NCI-H69 (cell line): ENCODE measurements at regions not wholly inside any gene's neighbourhood (a gene's known extent, or its start where the extent isn't known, plus 50 kb on each side); places are given as distances from the start of the nearest gene placed in this dataset.

Source experiments
- DNase-seq: peaks from one replicate; lab custom pipeline; 2025; lab: John Stamatoyannopoulos, UW

DNA sequence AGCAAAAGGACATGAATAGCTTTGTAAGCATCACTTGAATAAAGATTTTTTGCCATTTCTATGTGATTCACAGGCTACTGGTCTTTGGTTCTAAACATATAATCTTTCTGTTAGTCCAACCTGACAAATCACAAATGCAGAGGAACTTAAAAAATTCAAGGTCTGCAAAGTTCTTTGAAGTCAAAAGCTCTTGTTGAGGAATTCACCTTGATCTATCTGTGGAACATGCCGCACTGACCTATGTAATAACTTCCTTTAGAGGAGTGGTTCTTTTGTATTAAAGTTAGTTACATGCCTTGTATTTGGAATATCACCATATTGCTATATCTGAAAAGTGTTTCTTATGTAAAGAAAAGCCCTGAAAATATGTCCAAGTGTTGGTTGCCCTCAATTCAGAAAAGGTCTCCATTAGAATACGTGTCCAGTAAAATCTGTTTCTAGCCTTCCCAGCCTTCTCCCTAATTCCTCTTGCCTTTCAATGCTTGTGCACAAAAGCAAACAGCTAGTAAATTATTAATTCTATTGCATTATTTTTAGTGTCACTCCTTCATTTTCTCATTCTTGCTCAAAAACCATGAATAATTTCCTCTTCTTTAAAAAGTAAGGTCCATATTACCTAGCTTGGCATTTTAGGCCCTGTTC lies 1192.8 kb downstream of the FLRT2 start:
- no peak for DNase-seq

DNA sequence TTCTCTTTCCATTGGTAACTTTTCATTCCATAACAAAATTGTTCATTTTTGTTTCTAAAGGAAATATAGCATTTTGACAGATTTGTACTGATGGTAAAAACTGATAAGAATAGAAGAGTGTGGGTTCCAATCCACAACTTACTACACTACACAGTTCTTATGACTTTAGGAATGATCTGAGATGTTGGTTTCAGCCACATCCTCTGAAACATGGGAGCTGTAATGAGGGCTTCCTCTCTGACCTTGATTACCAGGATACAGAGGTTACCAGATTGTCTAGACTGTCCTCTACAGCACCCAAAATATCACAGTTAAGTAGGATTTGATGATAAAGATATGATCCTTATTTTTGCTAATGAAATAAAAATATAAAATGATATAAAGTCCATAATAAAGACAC lies 1184.6 kb downstream of the FLRT2 start:
- no peak for DNase-seq

DNA sequence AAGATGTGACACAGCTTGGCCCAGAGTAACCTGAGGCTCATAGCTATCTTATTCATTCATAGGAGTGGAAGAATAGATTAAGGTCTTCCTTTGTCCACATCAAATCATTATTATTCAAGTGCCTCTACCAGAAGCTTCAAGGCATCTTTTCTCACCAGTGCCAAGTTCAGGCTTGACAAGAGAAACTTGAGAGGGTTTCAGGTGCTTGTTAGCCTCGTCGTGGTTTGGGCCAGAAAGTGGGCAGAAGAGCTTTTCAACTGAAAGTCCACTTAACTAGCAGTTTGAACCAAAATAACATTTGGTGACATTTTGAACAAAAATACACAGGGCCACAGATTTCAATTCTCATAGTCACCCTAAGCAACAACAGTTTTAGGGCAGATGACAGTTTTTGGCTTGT lies 1184.2 kb downstream of the FLRT2 start:
- no peak for DNase-seq

DNA sequence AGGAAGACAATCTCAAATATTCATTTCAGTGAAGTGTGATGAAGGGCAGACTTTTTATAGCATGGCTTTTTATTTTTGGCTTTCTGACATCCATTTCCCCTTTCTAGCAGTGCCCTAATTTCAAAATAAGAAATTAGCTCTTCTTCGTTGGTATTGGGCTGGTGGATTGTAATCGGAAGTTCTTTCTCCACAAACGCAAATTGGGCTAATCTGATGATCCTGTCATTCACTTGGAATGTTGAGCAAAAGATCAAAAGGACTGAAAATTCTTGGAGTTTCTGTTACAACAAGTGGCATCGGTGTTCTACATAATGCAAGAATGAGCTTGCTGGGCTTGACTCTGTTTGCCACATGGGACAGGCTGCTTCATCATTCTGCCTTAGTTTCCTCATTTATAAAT lies 1182.8 kb downstream of the FLRT2 start:
- DNase-seq = no peak

DNA sequence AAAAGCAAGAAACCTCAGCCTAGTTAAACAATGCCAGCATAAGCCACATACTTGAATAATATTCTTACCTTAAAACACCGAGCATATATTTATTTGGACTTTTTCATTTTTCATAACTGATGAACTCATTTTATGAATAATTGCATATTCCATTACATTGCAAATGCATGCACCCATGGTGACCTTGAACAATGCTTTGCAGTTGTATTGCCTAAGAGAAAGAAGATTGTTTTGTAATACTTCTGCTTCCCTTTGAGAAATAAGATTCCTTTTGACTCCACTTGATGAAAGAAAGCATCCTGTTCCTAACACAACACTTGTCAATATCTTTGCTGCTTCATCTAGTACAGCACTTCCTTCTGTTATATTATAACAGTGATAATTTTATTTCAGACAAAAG lies 1182.2 kb downstream of the FLRT2 start:
- DNase-seq = peak; percentile 72

DNA sequence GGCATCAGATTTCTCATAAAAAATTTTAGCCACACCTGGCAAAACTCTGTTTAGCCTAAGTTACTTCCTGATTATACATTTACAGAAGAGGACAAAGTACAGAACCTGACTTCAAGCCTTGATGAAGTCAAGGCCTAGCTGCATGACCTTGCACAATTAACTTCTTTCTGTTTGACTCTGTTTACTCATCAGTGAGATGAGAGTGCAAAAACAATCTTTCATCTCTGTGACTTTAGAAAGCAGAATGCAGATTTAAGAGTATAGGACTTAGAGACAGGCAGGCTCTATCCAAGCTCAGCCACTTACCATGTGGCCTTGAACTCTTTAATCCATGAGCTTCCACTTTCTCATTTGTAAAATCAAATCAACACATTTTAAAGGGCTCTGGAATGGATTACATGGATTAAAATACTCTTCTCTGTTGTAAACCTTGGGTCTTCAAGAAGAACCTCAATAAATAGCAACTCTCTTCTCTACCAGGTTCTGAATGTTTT lies 1178.9 kb downstream of the FLRT2 start:
- peak; percentile 41 for DNase-seq

DNA sequence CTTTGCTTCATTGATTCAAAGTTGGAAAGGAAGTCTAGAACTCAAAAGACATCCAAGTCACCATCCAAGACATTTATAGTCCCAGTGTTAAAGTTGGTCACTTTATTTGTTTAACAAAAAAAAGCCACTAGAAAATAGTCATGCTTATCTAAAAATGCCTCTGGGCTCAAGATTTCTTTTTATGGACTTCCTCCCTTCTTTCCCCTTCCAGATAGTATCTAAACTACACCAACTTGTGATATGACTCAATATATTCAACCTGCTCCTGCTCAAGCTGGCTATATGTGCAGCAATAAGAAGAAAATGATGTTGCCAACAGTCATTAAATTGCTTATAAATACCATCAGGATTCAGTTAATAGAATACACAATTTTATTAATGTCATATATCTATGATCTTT lies 1177.1 kb downstream of the FLRT2 start:
- DNase-seq = no peak

DNA sequence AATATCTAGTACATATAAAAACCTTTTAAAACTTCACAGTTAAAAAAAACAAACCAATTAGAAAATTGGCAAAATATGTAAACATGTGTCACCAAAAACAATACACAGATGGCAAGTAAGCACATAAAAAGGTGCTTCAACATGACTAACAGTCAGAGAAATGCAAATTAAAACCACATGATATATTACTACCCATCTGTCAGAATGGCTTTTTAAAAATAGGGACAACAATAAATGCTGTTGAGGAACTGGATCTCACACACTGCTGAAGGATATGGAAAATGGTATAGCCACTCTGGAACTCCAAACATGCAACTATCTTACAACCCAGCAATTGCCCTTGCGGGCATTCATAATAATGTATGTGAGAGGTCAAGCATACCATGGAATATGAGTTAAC lies 1153.6 kb downstream of the FLRT2 start:
- peak; percentile 47 for DNase-seq

DNA sequence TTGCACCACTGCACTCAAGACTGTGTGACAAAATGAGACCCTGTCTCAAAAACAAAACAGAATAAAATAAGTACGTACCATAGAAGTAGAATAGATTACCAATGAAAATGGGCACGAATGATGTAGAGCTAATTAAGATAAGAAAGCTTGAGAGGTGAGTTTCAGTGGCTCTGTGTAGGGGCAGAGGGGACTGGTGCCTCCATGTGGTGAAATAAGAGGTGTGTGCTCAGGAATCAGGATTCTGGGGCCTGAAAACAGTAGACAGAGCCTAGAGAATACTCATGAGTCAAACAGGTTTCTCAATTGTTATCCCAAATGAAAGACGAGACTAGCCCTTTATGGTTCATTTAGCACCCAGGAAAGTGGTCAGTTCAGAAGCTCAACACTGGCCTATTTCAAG lies 1145.1 kb downstream of the FLRT2 start:
- DNase-seq = peak; percentile 19

DNA sequence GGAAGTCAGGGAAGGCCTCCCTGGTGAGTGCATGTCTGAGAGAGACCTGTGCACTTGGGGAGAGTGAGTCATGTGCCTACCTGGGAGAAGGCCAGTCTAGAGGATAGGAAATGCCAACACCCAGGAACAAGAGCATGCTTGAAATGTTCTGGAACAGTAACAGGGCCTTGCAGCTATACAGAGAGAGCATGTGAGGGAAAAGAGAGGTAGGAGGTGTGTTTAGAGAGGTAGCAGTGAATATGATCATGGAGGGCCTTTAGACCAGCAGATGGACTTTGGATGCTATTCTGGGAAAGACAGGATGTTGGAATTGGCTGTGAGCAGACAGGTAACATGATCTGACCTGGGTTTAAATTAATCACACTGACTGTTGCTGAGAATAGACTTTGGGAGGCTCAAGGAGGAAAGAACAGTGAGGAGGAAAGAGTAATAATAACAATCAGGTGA lies 1143.6 kb downstream of the FLRT2 start:
- peak; percentile 80 for DNase-seq

DNA sequence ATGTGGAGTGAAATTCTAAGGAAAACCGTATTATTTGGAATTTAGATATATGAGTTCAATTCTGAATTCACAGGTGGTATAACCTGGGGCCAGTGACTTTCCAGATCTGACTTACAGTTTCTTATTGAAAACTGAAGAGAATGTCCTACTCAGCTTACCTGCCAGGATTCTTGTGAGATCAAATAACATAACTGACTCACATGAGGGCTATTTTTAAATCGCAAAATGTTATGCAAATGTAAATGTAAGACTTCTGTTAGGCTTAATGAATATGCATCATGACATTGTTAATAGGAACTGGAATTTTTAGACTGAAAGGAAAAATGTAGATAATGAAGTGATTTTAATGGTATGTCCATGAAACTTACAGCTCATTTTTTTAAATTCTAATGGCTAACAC lies 1142.1 kb downstream of the FLRT2 start:
- peak; percentile 29 for DNase-seq

DNA sequence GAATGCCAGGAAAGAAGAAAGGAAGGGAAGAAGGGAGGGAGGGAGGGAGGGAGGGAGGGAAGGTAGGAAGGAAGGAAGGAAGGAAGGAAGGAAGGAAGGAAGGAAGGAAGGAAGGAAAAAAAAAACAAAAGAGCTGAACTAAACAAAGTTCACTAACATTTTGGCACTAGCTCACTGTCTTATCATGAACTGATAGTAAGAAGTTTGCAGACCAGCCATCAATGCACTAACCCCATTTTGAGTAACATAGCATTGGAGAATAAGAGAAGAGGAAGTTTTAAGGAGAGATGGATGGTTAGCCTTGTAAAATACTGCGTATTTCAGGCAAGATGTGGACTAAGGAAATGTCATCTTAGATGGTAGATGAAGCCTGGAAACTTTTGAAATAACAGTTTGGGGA lies 1136.0 kb downstream of the FLRT2 start:
- DNase-seq = no peak

DNA sequence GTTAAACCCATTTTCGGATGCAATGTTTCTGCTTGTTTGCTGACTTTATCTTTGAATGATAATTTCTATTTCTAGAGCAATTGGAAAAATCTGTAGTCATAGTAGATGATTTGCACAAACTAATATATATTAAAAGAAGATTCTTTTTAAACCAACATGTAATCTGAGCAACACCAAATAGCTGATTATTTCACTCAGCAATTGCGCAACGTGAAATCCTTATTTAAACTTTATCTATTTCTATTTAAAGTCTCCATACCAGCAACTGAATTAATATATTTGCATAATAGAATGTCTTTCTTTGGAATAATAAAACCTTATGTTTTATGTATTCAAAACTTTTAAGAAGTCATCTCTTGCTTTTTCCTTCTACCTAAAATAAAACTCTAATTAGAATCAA lies 1132.4 kb downstream of the FLRT2 start:
- DNase-seq = no peak

DNA sequence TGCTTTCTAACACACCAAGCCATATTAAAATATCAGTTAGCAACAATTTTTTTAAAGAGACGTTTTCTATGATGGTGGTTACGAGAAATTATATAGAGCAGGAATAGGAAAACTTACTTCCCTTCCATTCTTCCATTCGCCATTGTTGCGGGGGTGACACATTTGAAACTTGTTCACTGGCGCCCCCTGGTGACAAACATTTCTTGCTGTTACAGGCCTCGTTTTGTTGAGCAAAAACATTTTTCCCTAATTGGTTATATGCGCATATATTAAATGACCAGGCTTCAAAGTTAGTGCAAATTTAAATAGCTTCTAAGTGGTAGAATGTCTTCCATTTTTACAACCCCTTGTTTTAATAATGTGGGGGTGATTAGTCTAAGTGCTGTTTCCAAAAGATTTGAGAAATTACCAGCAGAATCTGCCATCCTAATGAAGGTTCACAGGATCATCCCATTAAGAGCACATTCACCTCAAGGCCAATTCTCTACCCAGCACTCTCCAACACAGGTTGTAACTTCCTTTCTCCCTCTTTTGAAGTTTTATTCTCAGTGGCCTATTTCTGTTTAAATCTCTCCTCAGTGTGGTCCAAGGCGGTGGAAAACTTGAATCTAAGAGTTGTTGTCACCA lies 1124.7 kb downstream of the FLRT2 start:
- peak; percentile 87 for DNase-seq

DNA sequence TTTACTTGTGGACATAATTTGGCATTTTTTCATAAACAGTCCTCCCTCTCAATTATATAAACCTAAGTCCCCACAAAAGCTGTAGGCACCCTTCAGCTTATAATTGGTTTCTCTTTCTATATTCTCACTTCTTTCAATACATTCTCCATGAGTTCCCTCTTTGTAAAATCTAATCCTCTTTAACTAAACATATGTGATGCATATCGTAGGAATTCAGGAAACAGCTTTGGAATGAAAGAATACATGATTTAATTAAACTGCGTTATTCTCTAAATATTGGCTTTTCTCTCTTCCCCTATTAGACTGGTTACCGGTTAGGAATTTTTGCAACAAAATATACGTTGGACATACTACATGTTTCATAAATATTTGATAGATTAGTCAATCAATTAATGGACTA lies 1122.6 kb downstream of the FLRT2 start:
- no peak for DNase-seq

DNA sequence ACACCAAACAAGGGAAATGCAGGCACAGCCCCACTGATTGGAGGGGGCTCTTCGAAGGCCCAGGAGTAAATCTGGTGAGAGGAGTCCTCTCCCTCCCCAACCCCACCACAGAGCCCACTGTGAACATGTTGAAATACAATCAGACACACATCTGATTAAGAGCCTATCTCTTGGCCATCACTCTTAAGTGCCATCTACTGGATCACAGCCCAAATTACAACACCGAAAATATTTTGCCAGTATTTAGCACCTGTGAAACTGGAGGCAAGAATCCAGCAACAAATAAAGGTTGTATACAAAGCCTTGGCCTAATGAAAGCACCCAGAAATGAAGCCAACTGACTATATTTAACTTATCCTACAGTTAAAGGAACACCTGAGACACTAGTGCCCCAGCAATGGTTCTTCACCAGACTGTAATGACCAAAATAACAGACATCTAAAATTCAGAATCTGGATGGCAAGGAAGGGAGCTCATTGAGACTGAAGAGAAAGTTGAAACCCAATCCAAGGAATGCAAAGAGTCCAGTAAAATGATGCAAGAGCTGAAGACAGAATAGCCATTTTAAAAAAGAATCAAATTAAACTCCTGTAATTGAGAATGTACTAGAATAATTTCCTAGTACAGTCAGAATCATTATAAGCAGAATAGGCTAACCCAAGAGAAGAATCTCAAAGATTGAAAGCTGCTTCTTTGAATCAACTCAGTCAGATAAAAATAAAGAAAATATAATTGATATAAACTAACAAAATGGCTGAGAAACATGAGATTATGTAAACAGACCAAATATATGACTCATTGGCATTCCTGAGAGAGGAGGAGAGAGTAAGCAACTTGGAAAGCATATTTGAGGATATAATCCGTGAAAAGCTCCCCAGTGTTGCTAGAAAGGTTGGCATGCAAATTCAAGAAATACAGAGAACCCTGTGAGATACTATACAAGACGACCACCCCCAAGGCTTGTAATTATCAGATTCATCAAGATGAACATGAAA lies 1117.0 kb downstream of the FLRT2 start:
- DNase-seq = peak; percentile 22

DNA sequence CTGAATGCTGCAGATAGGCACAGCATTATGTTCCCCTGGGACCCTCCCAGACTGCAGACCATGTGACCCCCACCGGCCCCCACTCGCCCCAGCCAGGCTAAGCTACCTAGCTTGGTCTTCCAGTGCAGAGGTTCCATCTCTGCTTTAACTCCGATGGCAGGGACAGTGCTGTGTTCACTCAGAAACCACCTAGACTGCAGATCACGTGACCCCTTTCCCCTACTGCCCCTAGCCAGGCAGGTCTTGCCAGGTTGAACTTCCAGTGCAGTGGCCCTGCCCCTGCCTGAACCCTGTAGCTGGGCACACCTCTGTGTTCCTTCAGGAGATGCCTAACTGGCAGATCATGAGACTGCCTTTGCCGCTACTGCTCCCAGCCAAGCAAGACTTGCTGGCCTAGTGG lies 1116.2 kb downstream of the FLRT2 start:
- no peak for DNase-seq

DNA sequence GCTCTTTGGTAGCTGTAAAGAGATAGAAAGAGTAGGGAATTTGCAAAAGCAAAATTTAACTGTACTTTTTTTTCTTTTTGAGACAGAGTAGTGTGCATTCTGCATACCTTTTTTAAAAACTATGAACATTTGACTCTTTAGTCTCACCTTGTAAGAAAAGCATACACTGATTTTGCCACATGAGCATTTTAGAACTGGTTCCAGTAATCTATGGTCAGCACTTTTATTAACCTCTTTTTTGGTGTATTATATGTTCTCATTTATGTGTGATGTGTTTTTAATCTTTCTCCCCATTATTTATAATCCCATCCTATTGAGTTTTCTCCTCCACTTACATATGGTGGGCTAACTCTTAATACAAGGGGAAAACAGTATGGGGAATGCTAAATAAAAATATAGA lies 1111.4 kb downstream of the FLRT2 start:
- no peak for DNase-seq

DNA sequence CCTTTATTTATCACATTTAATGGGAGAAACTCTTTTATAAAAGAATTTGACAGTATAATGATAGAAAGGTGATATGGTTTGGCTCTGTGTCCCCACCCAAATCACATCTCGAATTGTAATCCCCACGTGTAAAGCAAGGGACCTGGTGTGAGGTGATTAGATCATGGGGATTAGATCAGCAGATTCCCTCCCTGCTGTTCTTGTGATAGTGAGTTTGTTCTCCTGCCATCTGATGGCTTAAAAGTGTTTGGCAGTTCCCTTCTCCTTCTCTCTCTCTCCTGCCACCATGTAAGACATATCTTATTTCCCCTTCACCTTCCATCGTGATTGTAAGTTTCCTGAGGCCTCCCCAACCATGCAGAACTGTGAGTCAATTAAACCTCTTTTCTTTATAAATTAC lies 1110.3 kb downstream of the FLRT2 start:
- DNase-seq = peak; percentile 69

DNA sequence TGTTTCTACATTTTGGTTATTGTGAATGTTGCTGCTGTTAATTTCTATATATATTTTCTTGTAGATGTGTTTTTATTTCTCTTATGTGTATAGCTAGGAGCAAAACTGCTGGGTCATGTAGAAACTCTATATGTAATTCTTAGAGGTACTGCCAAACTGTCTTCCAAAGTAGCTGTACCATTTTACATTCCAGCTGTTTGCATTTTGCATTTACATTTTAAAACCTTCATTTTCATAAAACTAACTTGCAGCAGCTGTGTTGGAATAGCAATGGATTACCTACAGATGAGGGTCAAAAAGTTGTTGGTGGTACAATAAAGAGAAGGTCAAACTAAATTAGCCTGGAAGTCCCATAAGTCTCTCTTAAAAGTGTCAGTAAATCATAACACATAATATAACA lies 1109.7 kb downstream of the FLRT2 start:
- no peak for DNase-seq

DNA sequence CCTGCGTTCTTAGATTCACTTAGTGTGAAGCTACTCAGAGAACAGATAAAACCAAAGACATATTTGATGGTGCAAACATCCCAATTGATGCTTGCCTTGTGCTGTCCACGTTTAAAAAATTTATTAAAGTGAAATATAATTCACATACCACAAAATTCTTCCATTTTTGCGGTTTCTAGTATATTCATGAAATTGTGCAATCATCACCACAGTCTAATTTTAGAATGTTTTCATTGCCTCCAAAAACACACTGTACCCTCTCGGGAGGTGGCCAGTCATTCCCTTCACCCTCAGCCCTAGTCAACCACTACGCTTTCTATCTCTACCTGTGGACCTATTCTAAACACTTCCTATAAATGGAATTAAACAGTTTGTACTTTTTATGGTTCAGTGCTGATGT lies 1109.2 kb downstream of the FLRT2 start:
- DNase-seq = no peak

DNA sequence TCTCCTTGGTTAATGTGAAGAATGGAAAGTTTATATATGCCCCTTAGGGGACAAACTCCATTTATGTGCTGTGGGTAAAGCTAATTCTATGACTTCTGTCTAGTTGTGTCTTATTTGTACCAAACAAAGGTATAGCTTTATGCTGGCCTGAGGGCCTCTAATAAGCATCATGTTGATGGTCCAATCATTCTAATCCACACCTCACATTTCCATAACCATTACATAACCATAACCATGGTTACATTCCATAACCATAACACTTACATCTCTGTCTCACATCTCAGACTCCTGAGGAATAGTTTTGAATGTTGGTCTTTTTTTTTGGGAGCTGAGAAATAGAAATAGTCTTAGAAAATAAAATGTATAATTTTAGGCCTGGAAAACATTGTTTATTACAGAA lies 1097.1 kb downstream of the FLRT2 start:
- no peak for DNase-seq

DNA sequence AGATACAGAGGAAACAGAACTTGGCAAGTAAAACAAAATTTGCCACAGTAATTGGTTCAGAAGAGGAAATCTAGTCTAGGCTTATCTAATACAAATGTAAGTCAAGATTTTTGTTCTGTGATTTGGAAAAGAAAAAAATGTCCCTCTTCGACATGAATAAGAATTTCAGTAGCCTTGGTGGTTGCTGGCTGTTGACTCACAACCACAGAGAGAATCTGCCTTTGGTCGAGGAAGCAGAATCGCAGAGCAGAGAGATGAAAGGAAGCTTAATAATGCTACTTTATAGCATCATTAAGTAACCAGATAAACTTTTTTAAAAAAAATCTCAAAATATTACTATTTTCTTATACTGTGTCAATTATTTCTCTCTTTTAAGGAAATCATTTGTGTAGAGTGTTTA lies 1096.6 kb downstream of the FLRT2 start:
- DNase-seq = no peak
